ENCODE measurements at regions not wholly inside any gene's neighbourhood (a gene's known extent, or its start where the extent isn't known, plus 50 kb on each side); places are given as distances from the start of the nearest gene placed in this dataset.

DNA sequence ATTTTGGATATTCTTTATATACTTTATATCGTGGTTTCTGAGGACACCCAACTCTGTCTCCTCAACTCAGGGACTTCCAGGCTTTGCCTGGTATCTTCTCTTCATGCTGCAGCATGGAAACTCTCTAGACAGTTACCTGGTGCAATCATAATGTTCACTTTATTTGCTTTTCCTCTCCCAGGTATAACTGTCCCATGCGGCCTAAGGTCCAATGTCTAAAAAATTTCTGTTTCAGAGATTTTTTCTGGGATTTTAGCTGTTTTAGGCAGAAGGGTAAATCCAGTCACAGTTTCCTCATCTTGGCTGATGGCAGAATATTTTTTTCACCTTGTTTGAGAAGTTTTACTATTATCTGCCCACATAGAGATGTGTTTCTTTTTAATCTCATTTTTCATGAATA lies 139.9 kb upstream of the KCNMB2 start:
- DNase-seq, result no peak

DNA sequence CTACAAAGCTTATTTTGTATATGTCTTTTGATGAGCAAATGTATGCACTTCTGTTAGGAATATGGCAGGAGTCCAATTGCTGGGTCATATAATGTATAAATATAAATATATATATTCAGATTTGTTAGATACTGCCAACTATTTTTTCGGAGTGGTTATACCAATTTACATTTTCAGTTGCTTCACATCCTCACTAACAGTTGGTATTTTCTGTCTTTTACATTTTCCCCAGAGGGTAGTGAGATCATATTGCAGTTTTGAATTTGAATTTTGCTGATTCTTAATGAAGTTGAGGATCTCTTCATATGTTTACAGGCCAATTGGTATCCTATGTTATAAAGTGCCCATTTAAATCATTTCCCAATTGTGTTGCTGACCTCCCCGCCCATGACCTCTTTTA lies 139.0 kb upstream of the KCNMB2 start:
- no peak for DNase-seq

- no peak for DNase-seq
These were observed 138.4 kb upstream of the KCNMB2 start for GRCh38 chr3:178397836-178398235.

GRCh38 chr3:178404961-178405360 lies 131.3 kb upstream of the KCNMB2 start:
- no peak for DNase-seq

DNA sequence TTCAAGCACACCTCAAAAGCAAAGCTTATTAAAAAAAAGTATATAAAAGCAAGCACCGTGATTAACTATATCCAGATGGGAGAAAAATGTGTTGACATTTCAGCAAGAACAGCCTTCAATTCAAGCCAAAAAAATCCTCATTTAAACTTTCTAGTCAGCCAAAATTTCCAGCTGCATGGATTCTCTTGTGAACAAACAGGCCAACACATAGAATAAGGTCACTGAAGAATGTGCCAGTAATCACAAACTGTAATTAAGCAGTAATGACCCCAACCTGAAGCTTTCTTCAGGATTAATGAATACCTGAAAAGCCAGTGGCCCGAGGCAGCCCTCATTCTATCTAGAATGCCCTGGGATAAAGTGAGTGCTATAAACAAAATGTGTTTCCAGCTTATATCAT lies 130.7 kb upstream of the KCNMB2 start:
- no peak for DNase-seq

DNA sequence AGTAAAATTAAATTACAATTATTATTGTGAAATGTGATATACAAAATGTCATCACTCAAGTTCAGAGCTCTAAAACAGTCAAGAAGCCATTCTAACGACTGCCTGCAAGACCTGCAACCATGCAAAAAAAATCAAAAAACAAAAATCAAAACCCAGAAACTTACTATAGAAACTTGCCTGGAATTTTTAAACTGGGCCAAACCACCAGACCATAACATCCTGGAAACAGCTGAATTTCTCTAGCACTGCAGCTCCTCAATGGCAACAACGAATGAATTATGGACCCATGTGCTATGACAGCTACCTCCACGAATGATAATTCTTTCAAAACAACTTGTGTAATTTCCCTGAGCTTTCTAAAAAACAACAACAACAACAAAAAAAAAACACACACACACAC lies 130.0 kb upstream of the KCNMB2 start:
- DNase-seq, result no peak

GRCh38 chr3:178415384-178415783 lies 120.9 kb upstream of the KCNMB2 start:
- DNase-seq, result no peak

GRCh38 chr3:178417736-178418135 lies 118.5 kb upstream of the KCNMB2 start:
- DNase-seq, result no peak

DNA sequence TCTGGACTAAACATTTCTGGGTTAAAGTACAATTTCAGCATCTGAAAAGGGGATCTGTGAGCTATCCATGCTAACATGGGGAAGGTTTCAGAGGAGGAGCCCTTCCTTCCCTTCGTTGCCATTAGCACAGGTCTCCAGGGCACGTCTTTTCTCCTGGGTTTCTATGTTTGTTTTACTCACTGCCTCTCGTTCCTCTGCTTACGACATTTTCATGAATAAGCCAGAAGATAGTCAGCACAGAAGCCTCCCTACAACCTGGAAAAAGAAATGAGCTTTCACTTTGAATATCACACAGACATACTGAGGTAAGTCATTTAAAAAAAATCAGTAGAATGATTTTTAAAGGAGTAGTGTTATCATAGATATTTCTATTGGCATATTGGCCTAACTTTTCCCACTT lies 117.2 kb upstream of the KCNMB2 start:
- DNase-seq, result no peak

- DNase-seq, result no peak
These were observed 116.2 kb upstream of the KCNMB2 start for GRCh38 chr3:178420033-178420432.

DNA sequence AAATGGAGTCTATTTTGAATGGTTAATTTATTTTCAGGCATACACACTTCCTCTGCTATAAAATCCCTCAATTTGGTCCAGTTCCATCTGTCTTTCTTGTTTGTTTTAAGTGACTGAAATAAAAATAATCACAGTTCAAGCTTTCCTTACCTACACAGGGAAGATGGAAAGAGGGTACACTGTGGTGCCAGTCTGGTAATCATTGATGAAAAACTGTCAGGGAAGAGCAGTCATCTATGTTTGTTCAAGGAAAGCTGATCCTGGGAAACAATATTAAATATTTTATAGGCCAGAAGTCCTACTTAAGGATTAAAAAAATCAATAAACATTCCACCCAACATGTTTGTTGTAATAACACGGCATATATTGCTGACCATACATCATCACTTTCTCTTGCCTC lies 115.2 kb upstream of the KCNMB2 start:
- DNase-seq, result no peak

GRCh38 chr3:178422406-178422805 lies 113.8 kb upstream of the KCNMB2 start:
- DNase-seq, result no peak

DNA sequence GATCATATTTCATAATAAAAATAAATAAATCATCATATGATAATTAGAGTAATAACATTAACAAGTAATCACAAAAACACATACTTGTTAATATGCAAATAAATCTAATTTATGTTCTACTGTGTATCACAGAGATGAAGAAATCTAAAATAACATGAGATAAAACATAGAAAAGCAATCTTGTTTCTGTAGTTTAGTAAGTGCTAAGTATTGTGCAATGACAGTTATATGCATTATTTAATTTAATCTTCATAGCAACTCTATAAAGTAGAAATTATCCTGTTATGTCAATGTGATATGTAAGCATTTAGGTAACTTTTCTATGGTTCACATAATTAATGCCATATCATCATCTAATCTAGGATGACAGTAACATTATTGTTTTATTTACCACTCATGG lies 108.2 kb upstream of the KCNMB2 start:
- DNase-seq, result no peak

DNA sequence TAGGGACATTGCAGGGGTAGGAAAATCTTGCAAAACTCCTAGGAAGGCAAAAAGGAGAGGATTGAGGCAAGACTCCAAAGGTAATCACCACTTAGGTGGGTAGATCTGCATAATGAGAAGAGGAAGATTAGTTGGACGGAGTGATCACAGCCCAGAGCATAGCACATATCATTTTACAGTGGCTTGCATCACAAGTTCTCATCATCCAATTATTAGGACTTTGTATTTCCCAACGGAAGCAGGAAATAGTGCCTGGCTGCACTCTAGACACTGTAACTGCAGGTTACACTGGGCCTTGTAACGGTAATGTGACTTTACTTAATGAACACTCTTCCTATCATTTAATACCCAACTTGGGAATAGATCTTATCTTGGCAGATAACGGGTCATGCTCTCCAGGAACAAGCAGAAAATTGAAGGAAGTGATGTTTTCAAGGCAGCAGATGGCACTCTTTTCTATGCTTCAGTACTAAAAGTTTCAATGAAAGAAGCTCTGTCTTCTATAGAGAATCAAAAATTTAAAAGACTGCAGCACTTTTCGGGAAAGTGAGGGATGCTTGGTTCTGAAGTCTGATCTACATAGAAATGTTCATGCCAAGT lies 101.9 kb upstream of the KCNMB2 start:
- no peak for DNase-seq

- DNase-seq, result no peak
These were observed 100.7 kb upstream of the KCNMB2 start for GRCh38 chr3:178435575-178435974.

DNA sequence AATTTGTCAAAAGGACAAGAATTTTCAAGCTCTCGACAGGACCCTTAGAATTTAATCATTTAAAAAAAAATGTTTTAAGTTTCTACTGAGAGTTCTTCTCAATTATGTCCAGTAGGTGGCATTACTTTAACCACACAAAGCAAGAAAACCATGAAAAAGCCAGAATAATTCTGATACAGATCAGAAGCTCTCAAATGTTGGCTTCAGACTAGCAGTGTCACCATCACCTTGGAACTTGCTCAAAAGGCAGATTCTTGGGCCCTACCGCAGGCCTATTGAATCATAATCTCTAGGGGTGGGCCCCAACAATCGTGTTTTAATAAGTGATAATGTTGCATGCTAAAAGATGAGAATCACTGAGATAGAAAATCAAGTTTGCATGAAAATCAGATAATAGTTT lies 99.5 kb upstream of the KCNMB2 start:
- DNase-seq, result no peak

DNA sequence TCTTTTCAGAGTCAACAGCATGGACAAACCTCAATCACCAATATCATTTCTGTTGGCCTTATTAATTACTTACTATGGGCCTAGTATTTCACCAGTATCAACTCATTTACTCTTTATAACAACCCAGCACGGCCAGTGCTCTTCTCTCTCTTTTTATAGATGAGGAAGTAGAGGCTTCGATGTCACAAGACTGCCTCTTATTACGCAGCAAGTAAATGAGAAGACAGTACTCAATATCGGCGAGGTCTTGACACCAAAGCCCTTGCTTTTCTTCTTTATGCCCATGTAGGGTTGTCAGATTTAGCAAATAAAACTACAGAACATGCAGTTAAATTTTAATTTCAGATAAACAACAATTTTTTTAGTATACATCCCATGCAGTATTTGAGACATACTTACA lies 99.0 kb upstream of the KCNMB2 start:
- DNase-seq, result no peak

GRCh38 chr3:178439504-178439903 lies 96.7 kb upstream of the KCNMB2 start:
- DNase-seq, result no peak

DNA sequence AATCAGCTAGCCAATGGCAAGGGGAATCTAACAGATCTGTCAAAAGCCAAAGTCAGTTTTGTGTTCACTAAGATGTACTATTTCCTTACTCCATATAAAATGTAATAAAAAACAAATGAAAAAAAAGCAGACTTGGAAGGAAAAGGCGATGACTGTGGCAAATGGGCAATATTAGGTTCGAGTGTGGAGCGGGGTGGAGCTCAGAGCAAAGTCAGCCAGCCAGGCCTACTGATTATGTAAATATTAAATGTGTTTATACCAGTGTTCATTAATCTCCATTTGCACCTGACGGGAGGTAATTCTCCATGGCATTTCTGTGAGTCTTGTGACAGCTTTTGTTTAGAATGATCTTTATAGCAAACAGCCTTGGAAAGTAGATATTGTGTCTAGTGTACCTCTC lies 96.2 kb upstream of the KCNMB2 start:
- DNase-seq, result no peak

DNA sequence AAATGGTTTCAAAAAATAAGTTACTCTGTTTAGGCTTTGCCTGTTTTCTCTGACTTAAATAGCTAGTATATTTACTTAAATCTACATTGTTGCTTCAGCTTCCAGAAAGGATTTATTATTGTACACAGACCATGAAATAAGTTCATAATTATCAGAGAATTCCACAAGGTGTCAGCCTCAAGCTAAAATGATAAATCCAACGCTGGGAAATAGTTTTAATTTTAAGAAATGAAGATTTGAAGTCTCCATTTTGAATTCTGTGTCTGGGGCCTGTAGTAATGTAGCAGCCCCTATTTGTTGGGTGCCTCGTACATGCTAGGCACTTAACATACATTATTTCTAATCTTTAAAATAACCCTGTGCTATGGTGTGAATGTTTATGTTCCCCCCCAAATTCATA lies 92.6 kb upstream of the KCNMB2 start:
- no peak for DNase-seq

DNA sequence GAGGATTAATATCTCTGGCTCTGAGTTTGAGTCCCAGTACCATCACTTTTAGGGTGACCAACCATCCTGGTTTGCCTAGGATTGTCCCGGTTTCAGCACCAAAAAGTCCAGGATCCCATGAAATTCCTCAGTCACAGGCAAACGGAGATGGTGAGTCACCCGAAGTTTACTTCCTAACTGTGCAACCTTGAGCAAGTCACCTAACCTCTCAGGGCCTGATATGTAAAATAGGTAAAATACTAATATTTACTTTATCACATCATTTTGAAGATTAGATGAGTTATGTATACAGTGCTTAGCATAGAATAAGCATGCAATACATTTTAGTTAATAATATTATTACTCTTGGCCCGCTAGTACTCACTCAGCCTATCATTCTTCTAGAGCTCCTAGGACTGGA lies 91.1 kb upstream of the KCNMB2 start:
- DNase-seq, result no peak

GRCh38 chr3:178446059-178446458 lies 90.2 kb upstream of the KCNMB2 start:
- DNase-seq, result no peak

DNA sequence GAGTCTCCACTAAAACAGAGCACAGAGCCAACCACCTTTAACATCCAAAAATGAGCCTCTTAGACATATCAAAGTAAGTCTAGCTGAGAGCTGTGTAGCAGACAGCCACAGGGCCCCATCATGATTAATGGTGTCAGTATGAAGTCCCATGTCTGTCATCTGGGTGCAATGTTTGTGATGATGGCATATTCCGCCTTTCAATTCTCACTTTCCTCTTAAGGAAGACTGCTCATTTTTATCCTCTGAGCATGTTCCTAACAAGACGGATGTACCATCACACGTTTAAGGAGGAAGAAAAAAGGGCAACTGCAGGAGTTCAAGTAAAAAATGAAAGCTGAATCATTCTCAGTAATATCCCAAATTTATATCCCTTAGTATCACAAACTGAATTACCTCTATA lies 85.8 kb upstream of the KCNMB2 start:
- DNase-seq, result no peak

- no peak for DNase-seq
These were observed 84.4 kb upstream of the KCNMB2 start for GRCh38 chr3:178451799-178452198.

DNA sequence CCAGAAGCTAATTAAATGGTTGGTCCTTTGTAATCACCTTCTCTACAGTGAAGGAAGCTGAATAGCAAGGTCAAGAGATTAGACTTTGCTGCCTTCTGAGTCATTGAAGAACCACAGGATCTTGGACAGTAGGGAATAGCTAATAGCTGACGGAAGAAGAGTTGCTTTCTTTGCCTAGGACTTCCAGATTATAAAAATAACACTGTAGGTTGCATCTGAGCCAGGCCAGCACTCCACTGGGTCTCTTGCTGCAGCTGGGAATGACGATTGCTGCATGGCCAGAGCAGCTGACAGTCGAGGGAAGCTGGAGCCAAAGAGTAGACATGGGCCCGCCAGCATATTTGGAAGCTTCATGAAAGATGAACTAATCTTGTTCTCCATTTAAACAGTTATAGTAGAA lies 81.5 kb upstream of the KCNMB2 start:
- no peak for DNase-seq

GRCh38 chr3:178455226-178455625 lies 81.0 kb upstream of the KCNMB2 start:
- no peak for DNase-seq
